Naive thymus-derived CD8-positive, alpha-beta T cell (primary cell): ENCODE measurements at regions not wholly inside any gene's neighbourhood (a gene's known extent, or its start where the extent isn't known, plus 50 kb on each side); places are given as distances from the start of the nearest gene placed in this dataset.

ENCODE experiments used
- ATAC-seq, 2 donors: fragments of 150-1000 bp; cut with Tn5 transposase in 1 of 2; sonication (Bioruptor Pico), chemical (Tn5 transposase) in 1 of 2; 1 replicate in 1 of 2; 2 replicates in 1 of 2; pipeline ENCODE4 v1.10.0; 2021; ENCODE audit warnings: mild to moderate bottlenecking in 2 of 2, moderate library complexity in 2 of 2
- POLR2A ChIA-PET: fragments of 350-600 bp; sonication (Branson Sonifier 250); formaldehyde crosslinking; loops from one replicate; lab custom pipeline; 2021; ENCODE audit warnings: antibody characterized with exemption; lab: Charles Lee
- DNase-seq, 10 donors: peaks; one replicate each; pipeline versions ENCODE4 v3.0.0 to v3.0.0-alpha.2; 2020 to 2022
- H3K27ac Mint-ChIP-seq, 10 donors: one replicate each; pipeline ENCODE4 v1.8.0; 2020 to 2022; ENCODE audit warnings: mild to moderate bottlenecking in 10 of 10, mixed read lengths in 10 of 10, moderate library complexity in 4 of 10, inconsistent platforms in 1 of 10
- H3K27me3 Mint-ChIP-seq, 5 donors: one replicate each; pipeline ENCODE4 v1.8.0; 2021 to 2022; ENCODE audit warnings: mixed read lengths in 5 of 5
- H3K36me3 Mint-ChIP-seq, 3 donors: one replicate each; pipeline ENCODE4 v1.8.0; 2020 to 2022; ENCODE audit warnings: mixed read lengths in 3 of 3, mild to moderate bottlenecking in 2 of 3, inconsistent platforms in 1 of 3
- H3K4me1 Mint-ChIP-seq, 4 donors: one replicate each; pipeline ENCODE4 v1.8.0; 2021 to 2022; ENCODE audit warnings: mixed read lengths in 4 of 4
- H3K4me3 Mint-ChIP-seq, 10 donors: one replicate each; pipeline ENCODE4 v1.8.0; 2020 to 2022; ENCODE audit warnings: mild to moderate bottlenecking in 10 of 10, mixed read lengths in 10 of 10, moderate library complexity in 6 of 10, inconsistent platforms in 1 of 10
- H3K9me3 Mint-ChIP-seq, 9 donors: one replicate each; pipeline ENCODE4 v1.8.0; 2020 to 2022; ENCODE audit warnings: mixed read lengths in 9 of 9, mild to moderate bottlenecking in 3 of 9, inconsistent platforms in 1 of 9, moderate library complexity in 1 of 9

DNA sequence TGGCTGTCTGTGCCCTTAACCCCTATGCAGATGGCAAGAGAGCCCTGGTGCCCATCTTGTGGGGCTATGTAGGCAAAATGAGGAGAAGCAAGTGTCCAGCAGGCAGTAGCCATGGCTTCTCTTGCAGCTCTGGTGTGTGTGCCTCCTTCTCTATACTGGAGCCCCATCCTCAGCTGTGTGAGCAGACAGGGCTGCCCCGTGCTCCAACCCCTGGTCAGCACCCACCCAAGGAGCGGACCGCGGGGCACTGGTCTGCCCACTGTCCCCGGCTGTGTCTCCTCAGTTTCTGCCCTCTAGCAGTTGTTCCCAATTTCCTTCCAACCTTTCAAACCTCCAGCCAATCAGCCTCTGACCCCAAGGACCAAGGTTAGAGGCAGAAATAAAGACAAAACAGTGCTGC is 134.9 kb upstream of the GLI2 start:
- no peaks in the 10 kb centered on the region for H3K9me3 Mint-ChIP-seq
- peaks cover 2 to 27% (median 15%) of the 10 kb centered on the region in 5 donors for H3K27me3 Mint-ChIP-seq
- H3K36me3 Mint-ChIP-seq, result no peaks in the 10 kb centered on the region
- POLR2A ChIA-PET, result no interaction called here
- no peak for ATAC-seq
- H3K4me3 Mint-ChIP-seq, result no peak overlapping the region
- DNase-seq, result no peak
- no peaks in the 10 kb centered on the region for H3K4me1 Mint-ChIP-seq
- H3K27ac Mint-ChIP-seq, result no peak overlapping the region

DNA sequence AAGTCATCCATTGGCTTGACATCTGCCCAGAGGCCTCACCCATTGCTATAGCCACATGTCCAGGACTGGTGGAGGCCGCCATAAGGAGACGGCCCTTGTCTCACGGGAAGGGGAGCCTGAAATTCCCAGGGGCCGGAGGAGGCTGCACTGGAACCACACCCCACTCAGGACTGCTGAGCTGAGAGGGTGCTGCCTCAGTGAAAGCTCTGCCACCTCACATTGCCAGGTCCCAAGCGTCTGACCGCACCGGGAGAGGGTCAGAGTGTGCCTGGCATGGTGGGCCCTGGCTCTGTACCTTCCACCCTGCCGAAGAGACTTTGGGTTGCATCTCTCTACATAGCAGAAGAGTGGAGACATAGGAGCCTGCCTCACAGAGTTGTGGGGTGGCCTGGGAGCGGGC is 134.1 kb upstream of the GLI2 start:
- H3K36me3 Mint-ChIP-seq, result no peaks in the 10 kb centered on the region
- no peaks in the 10 kb centered on the region for H3K4me1 Mint-ChIP-seq
- no peak for ATAC-seq
- no peaks in the 10 kb centered on the region for H3K9me3 Mint-ChIP-seq
- no peak overlapping the region for H3K27ac Mint-ChIP-seq
- DNase-seq, result no peak
- POLR2A ChIA-PET, result no interaction called here
- H3K27me3 Mint-ChIP-seq, result peaks cover 2 to 29% (median 17%) of the 10 kb centered on the region in 5 donors
- no peak overlapping the region for H3K4me3 Mint-ChIP-seq

DNA sequence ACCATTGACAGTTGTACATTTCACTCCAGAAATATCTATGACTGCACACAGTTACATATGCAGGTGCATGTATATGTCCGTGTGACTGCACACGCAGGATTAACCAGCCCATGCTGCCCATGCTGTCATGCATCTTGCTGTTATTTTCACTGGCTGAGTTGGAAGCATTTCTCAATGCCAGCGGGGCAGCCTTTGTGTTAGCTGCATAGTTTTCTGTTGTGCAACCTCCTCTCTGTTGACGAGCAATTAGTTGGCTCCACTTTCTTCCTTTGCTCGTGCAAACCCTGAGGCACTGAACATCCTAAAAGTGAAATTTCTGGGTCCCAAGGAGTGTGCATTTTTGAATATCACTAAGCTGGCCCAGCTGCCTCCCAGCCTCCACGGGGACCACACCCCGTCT is 133.4 kb upstream of the GLI2 start:
- Mint-ChIP-seq H3K4me1 (no peaks in the 10 kb centered on the region), H3K4me3 (no peak overlapping the region), H3K27me3 (peaks cover 2 to 36% (median 22%) of the 10 kb centered on the region in 5 donors), H3K27ac (no peak overlapping the region), H3K36me3 (no peaks in the 10 kb centered on the region), H3K9me3 (no peaks in the 10 kb centered on the region)
- ATAC-seq, result no peak
- POLR2A ChIA-PET, result no interaction called here
- no peak for DNase-seq

DNA sequence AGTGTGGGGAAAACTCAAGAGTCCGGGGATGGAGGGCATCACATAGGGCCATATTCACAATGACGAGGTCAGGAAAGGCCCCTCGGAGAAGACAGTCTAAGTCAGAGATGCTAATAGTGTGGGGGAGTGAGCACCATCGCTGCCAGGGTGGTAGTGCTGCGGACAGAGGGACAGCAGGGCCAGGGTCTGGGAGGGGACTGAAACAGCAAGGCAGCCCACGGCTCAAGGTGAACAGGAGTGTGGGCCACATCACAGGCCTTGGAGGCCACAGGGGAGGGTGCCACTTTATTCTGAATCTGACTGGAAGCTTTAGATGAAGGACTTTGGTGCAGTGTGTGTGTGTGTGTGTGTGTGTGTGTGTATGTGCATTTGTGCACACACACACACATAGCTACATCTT is 130.9 kb upstream of the GLI2 start:
- no peaks in the 10 kb centered on the region for H3K4me1 Mint-ChIP-seq
- POLR2A ChIA-PET, result no interaction called here

DNA sequence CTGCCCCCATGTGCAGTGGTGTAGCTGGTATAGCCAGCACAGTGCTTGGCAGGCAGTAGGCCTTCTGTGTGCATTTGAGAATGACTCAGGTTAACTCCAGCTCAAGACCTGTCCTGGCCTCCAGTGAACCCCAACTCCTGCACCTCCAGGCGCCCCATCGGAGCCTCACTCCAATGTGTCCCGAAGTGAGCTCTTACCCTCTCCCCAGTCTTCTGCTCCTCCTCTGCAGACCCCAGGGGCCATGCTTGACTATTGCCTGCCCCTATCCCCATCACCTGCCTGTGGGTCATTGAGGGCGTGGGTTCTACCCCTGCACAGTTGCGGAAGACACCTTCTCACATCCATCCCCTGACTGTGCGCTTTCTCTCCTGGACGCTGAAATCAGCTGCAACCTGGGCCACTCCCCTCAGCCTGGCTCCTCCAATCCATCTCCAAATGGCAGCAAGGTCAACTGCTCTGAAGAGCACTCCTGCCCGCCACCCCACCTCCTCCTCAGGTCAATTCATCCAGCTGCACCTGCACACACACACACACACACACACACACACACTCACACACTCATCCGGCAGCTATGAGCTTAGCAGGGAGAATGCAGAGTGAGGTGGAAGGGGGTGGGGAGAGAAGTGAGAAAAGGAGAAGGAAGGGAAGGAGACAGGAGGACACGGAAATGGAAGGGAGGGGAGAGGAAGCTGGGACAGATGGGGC is 130.3 kb upstream of the GLI2 start:
- Mint-ChIP-seq H3K27ac (no peak overlapping the region), H3K36me3 (no peaks in the 10 kb centered on the region), H3K4me3 (no peak overlapping the region), H3K4me1 (no peaks in the 10 kb centered on the region), H3K9me3 (peaks cover 0 to 2% (median 0%) of the 10 kb centered on the region in 9 donors), H3K27me3 (peaks cover 2 to 34% (median 22%) of the 10 kb centered on the region in 5 donors)
- DNase-seq (no peak), ATAC-seq (no peak)
- POLR2A ChIA-PET, result no interaction called here

More for the DNA sequence above, 130.9 kb upstream of the GLI2 start:
- H3K4me3 Mint-ChIP-seq, result no peak overlapping the region
- H3K9me3 Mint-ChIP-seq, result peaks cover 0 to 2% (median 0%) of the 10 kb centered on the region in 9 donors
- ATAC-seq, result no peak
- peaks cover 2 to 34% (median 22%) of the 10 kb centered on the region in 5 donors for H3K27me3 Mint-ChIP-seq
- DNase-seq, result no peak
- H3K27ac Mint-ChIP-seq, result no peak overlapping the region
- H3K36me3 Mint-ChIP-seq, result no peaks in the 10 kb centered on the region

DNA sequence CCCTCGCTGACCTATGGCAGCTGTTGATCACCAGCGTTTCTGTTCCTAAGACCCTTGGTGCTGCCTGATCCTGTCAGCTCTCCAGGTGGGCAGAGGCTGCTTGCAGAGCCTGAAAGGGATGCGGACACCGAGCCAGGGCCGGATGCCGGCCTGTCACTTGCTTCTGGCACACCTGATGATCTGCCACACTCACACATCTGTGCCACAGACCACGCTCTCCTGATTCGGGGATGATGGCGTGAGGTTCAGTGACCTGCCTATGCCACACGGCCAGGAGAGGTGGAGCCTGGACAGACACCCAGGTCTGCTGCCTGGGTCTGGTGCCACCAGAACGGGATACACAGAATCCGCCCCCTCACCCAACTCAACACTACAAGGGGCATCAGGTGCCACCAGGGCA is 129.4 kb upstream of the GLI2 start:
- Mint-ChIP-seq H3K27me3 (peaks cover 2 to 34% (median 22%) of the 10 kb centered on the region in 5 donors), H3K9me3 (peaks cover 0 to 2% (median 0%) of the 10 kb centered on the region in 9 donors), H3K4me3 (no peak overlapping the region), H3K36me3 (no peaks in the 10 kb centered on the region), H3K4me1 (no peaks in the 10 kb centered on the region), H3K27ac (no peak overlapping the region)
- DNase-seq (no peak), ATAC-seq (no peak)
- POLR2A ChIA-PET, result no interaction called here

DNA sequence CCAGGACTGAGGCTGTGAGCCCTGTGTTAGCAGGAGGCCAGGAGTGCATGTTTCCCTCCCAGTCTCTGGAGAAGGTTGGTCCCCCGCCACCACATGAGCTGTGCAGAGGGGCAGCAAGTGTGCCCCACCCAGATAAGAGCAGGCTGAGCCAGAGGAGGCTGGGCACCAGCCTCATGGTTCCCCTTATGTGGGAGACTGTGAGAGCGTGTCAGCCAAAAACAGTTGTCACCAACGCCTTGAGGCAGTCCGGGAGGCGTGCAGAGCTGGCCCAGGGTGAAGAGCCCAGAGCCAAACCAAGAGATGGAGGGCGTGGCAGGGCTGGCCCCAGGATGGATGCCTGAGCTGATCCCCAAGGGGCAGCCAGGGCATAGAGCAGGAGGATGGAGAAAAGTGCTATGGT is 128.7 kb upstream of the GLI2 start:
- H3K36me3 Mint-ChIP-seq, result no peaks in the 10 kb centered on the region
- no peak for DNase-seq
- H3K4me1 Mint-ChIP-seq, result no peaks in the 10 kb centered on the region
- peaks cover 2 to 34% (median 24%) of the 10 kb centered on the region in 5 donors for H3K27me3 Mint-ChIP-seq
- ATAC-seq, result no peak
- peaks cover 0 to 2% (median 0%) of the 10 kb centered on the region in 9 donors for H3K9me3 Mint-ChIP-seq
- H3K27ac Mint-ChIP-seq, result no peak overlapping the region
- no peak overlapping the region for H3K4me3 Mint-ChIP-seq
- POLR2A ChIA-PET, result no interaction called here

DNA sequence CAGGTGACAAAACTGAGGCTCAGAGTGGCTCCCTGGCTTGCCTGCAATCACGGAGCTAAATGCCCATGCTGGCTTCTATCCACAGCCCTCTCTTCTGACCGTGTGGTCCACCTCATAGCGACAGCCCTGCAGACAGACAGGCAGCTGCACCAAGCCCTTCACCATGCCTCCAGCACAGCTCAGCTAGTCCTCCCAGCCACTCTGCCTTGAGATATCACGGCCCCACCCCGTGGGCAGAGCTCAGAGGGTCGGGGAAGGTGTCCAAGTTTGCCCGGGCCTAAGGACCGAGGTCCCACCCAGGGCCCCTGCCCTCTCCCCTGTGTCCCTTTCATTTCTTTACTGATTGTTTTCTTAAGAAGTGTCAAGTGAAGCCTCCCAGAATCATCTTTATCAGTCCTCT is 128.2 kb upstream of the GLI2 start:
- ATAC-seq, result no peak
- H3K27me3 Mint-ChIP-seq, result peaks cover 4 to 34% (median 29%) of the 10 kb centered on the region in 5 donors
- H3K4me1 Mint-ChIP-seq, result peaks cover 0 to 3% (median 0%) of the 10 kb centered on the region in 4 donors
- no peak for DNase-seq
- POLR2A ChIA-PET, result no interaction called here
- H3K27ac Mint-ChIP-seq, result no peak overlapping the region
- H3K9me3 Mint-ChIP-seq, result peaks cover 0 to 2% (median 0%) of the 10 kb centered on the region in 9 donors
- no peaks in the 10 kb centered on the region for H3K36me3 Mint-ChIP-seq
- no peak overlapping the region for H3K4me3 Mint-ChIP-seq

DNA sequence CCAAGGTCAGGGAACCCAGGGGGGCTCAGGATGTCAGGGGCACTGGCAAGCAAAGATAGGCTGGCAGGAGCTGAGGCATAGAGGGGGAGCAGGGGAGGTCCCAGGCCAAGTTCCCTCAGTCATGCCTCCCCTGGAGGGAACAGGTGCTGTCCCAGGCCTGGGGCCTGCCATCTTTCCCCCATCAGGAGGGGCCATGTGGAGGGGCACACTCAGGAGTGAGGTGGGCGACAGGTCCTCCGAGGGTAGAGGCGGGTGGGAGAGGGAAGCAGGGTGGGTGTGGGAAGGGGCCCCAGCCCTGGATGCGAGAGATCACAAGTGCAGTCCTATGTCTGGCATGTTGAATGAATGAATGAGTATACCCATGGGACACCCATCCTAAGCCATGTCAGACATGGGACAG is 127.7 kb upstream of the GLI2 start:
- ATAC-seq (no peak), DNase-seq (no peak)
- POLR2A ChIA-PET, result no interaction called here
- Mint-ChIP-seq H3K9me3 (peaks cover 0 to 2% (median 0%) of the 10 kb centered on the region in 9 donors), H3K4me1 (peaks cover 0 to 3% (median 0%) of the 10 kb centered on the region in 4 donors), H3K27ac (no peak overlapping the region), H3K4me3 (no peak overlapping the region), H3K27me3 (peaks cover 4 to 34% (median 31%) of the 10 kb centered on the region in 5 donors), H3K36me3 (no peaks in the 10 kb centered on the region)

DNA sequence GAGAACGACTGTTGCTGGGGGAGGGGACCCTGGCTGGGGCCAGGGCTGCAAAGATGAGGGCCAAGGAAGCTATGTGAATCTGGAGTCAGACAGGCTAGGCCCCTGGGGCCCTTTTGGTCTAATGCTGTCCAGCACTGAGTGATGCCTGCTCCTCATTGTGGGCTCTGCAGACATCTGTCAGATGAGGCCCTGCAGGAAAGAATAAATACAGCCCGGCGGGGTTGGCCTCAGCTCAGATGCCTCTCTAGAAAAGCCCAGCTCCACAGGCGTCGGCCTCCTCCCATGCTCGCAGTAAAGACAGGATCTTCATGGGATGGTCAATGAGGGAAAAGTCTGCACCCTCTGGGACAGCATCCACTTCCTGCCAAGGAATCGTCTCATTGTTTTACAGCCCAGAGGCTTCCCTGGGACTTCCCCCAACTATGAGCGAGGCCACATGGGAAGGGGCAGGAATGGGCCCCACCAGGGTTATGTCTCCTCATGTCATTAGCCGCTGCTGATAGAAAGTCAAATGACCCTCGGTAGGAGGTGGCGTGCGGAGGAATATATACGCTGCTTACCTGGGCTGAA is 125.8 kb upstream of the GLI2 start:
- POLR2A ChIA-PET, result no interaction called here
- H3K36me3 Mint-ChIP-seq, result no peaks in the 10 kb centered on the region
- ATAC-seq (no peak), DNase-seq (no peak)
- peaks cover 0 to 2% (median 0%) of the 10 kb centered on the region in 9 donors for H3K9me3 Mint-ChIP-seq
- H3K27ac Mint-ChIP-seq, result peak overlapping the region in 1 of 10 donors; percentile 59
- H3K4me3 Mint-ChIP-seq, result no peak overlapping the region
- peaks cover 0 to 3% (median 0%) of the 10 kb centered on the region in 4 donors for H3K4me1 Mint-ChIP-seq
- H3K27me3 Mint-ChIP-seq, result peaks cover 2 to 29% (median 21%) of the 10 kb centered on the region in 5 donors

DNA sequence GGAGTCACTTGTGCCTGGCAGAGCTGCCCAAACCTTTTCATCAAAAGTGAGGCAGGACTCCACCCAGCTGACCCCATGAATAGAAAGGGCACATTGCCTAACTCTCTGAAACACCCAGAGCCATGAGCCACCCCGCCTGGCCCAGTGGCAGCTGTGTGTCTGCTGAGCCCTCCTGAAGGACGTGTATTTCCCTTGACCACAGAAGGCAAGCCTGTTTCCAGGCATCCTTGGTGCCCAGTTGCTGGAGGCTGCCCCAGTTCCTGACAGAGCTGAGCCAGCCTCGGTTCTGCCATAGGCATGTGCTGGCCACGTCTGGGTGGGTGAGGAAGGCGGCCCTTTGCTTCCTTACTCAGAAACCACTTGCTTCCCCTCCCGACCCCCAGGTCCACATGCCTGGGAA is 124.7 kb upstream of the GLI2 start:
- Mint-ChIP-seq H3K9me3 (peaks cover 0 to 2% (median 0%) of the 10 kb centered on the region in 9 donors), H3K27me3 (peaks cover 0 to 22% (median 11%) of the 10 kb centered on the region in 5 donors), H3K4me1 (peaks cover 0 to 3% (median 0%) of the 10 kb centered on the region in 4 donors), H3K36me3 (no peaks in the 10 kb centered on the region), H3K4me3 (no peak overlapping the region), H3K27ac (no peak overlapping the region)
- no peak for ATAC-seq
- DNase-seq, result no peak
- POLR2A ChIA-PET, result no interaction called here

DNA sequence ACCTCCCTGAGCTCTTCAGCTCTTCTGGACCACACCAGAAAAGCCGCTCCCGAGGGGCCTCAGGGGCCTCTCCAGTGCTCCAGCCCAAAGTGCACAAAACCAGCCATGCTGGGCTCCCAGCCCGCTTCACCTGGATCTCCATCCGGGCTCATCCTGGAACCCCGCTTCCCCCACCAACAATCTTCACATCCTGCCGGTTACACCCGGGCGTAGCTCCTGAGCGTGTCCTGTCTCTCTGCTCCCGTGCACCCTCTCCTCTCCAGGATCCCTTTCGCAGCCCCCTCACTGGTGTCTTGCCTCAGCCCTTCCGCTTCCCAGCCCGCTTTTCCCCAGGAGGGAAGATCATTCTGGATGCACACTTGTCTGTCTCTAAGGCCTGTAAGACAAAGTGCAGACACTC is 123.7 kb upstream of the GLI2 start:
- Mint-ChIP-seq H3K27me3 (peaks cover 0 to 21% (median 7%) of the 10 kb centered on the region in 5 donors), H3K9me3 (peaks cover 0 to 2% (median 0%) of the 10 kb centered on the region in 9 donors), H3K4me1 (peaks cover 0 to 3% (median 0%) of the 10 kb centered on the region in 4 donors), H3K4me3 (no peak overlapping the region), H3K27ac (no peak overlapping the region), H3K36me3 (no peaks in the 10 kb centered on the region)
- ATAC-seq, result no peak
- no peak for DNase-seq
- POLR2A ChIA-PET, result no interaction called here

DNA sequence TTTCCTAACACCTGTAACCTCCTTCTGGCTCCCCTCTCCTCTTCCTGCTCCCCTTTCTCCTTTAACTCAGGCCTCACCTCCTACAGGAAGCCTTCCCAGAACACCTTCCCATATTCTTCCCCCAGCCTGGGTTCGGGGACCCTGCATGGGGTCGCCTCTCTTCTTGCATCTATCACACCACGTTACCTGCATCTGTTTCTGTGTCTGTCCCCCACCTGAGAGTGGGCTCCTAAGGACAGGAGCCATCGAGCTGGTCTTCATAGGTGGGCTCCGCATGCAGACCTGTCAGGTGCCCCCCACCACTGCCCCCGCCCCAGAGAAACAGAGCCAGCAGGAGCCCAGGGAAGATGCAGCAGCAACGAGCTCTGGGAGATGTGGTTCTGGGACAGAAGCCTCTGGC is 123.2 kb upstream of the GLI2 start:
- POLR2A ChIA-PET, result no interaction called here
- ATAC-seq (no peak), DNase-seq (no peak)
- H3K27me3 Mint-ChIP-seq, result peaks cover 0 to 21% (median 3%) of the 10 kb centered on the region in 5 donors
- H3K36me3 Mint-ChIP-seq, result no peaks in the 10 kb centered on the region
- no peak overlapping the region for H3K27ac Mint-ChIP-seq
- peaks cover 0 to 3% (median 0%) of the 10 kb centered on the region in 4 donors for H3K4me1 Mint-ChIP-seq
- H3K4me3 Mint-ChIP-seq, result no peak overlapping the region
- peaks cover 0 to 2% (median 0%) of the 10 kb centered on the region in 9 donors for H3K9me3 Mint-ChIP-seq
